NT2/D1 (cell line): ENCODE measurements at regions not wholly inside any gene's neighbourhood (a gene's known extent, or its start where the extent isn't known, plus 50 kb on each side); places are given as distances from the start of the nearest gene placed in this dataset.
"Not testable (repeated sequence)": the region's sequence is repeated elsewhere in the genome, so short reads cannot be mapped to it uniquely, and the experiment has no call there.

Experiments
- DNase-seq: peaks from one replicate; pipeline ENCODE4 v3.0.0-alpha.2; 2011; ENCODE audit warnings: low read depth, low spot score
- H3K27me3 ChIP-seq: 2 replicates; pipeline ENCODE4 v1.6.0; 2011; ENCODE audit warnings: mild to moderate bottlenecking; ENCODE audit not compliant: insufficient read length, insufficient read depth
- H3K36me3 ChIP-seq: 2 replicates; pipeline ENCODE4 v1.6.1; 2011; ENCODE audit warnings: mild to moderate bottlenecking, low read length, mixed read lengths; ENCODE audit not compliant: insufficient read depth, insufficient read length
- H3K4me1 ChIP-seq: 2 replicates; pipeline ENCODE4 v1.5.1; 2011; ENCODE audit not compliant: insufficient read depth, insufficient read length
- H3K4me3 ChIP-seq: 2 replicates; pipeline ENCODE4 v1.5.1; 2011; ENCODE audit warnings: low read depth; ENCODE audit not compliant: insufficient read length
- H3K9ac ChIP-seq: 2 replicates; pipeline ENCODE4 v1.6.0; 2011; ENCODE audit warnings: low read depth; ENCODE audit not compliant: insufficient read length
- H3K9me3 ChIP-seq: 2 replicates; pipeline ENCODE4 v1.5.1; 2011; ENCODE audit warnings: mild to moderate bottlenecking, low read length; ENCODE audit not compliant: insufficient read depth
- SUZ12 ChIP-seq: IDR thresholded peaks from 2 replicates; pipeline ENCODE4 v1.6.1; 2011; ENCODE audit not compliant: insufficient read length, insufficient read depth; ENCODE audit errors: extremely low read depth
- YY1 ChIP-seq: IDR thresholded peaks from 2 replicates; pipeline ENCODE4 v1.6.1; 2011; ENCODE audit not compliant: insufficient read length, insufficient read depth
- ZNF274 ChIP-seq: IDR thresholded peaks from 2 replicates; pipeline ENCODE4 v1.6.1; 2011; ENCODE audit warnings: mild to moderate bottlenecking, low read depth, low read length

- no peaks in the 10 kb centered on the region for H3K4me1 ChIP-seq
- no peak for DNase-seq
- no peak for TF ChIP-seq YY1
- TF ChIP-seq ZNF274: no peak
- TF ChIP-seq SUZ12: no peak
- no peaks in the 10 kb centered on the region for H3K9me3 ChIP-seq
- H3K36me3 ChIP-seq: no peaks in the 10 kb centered on the region
- no peak overlapping the region for H3K4me3 ChIP-seq
- H3K27me3 ChIP-seq: no peaks in the 10 kb centered on the region
- H3K9ac ChIP-seq: no peak overlapping the region
These were observed 362.8 kb upstream of the RPS23 start for GRCh38 chr5:82640916-82641315.

- Histone ChIP-seq H3K4me3 (no peak overlapping the region), H3K36me3 (no peaks in the 10 kb centered on the region), H3K9me3 (no peaks in the 10 kb centered on the region), H3K4me1 (no peaks in the 10 kb centered on the region), H3K9ac (no peak overlapping the region), H3K27me3 (no peaks in the 10 kb centered on the region)
- TF ChIP-seq SUZ12 (no peak), ZNF274 (no peak), YY1 (no peak)
- no peak for DNase-seq
These were observed 361.4 kb upstream of the RPS23 start for GRCh38 chr5:82639393-82640144.

- Histone ChIP-seq H3K27me3 (no peaks in the 10 kb centered on the region), H3K4me3 (no peak overlapping the region), H3K9ac (no peak overlapping the region), H3K36me3 (no peaks in the 10 kb centered on the region), H3K9me3 (no peaks in the 10 kb centered on the region), H3K4me1 (no peaks in the 10 kb centered on the region)
- TF ChIP-seq YY1 (no peak), SUZ12 (no peak), ZNF274 (no peak)
- no peak for DNase-seq
These were observed 358.4 kb upstream of the RPS23 start for GRCh38 chr5:82636591-82636990.

GRCh38 chr5:82635561-82636288 is 357.6 kb upstream of the RPS23 start:
- Histone ChIP-seq H3K4me3 (no peak overlapping the region), H3K27me3 (no peaks in the 10 kb centered on the region), H3K4me1 (no peaks in the 10 kb centered on the region), H3K36me3 (no peaks in the 10 kb centered on the region), H3K9me3 (no peaks in the 10 kb centered on the region), H3K9ac (no peak overlapping the region)
- TF ChIP-seq SUZ12 (no peak), ZNF274 (no peak), YY1 (no peak)
- no peak for DNase-seq

GRCh38 chr5:82628364-82628910 is 350.3 kb upstream of the RPS23 start:
- Histone ChIP-seq H3K9me3 (no peaks in the 10 kb centered on the region; the same call in 1 of the 2 replicates), H3K9ac (no peak overlapping the region), H3K4me3 (no peak overlapping the region), H3K4me1 (no peaks in the 10 kb centered on the region), H3K27me3 (no peaks in the 10 kb centered on the region), H3K36me3 (no peaks in the 10 kb centered on the region)
- TF ChIP-seq YY1 (no peak), ZNF274 (no peak), SUZ12 (no peak)
- no peak for DNase-seq

GRCh38 chr5:82626905-82627591 is 348.9 kb upstream of the RPS23 start:
- not testable (repeated sequence) for H3K36me3 ChIP-seq

GRCh38 chr5:82626012-82626411 is 347.9 kb upstream of the RPS23 start:
- H3K4me3 ChIP-seq, H3K9me3 ChIP-seq, DNase-seq, H3K9ac ChIP-seq, H3K36me3 ChIP-seq, H3K4me1 ChIP-seq, H3K27me3 ChIP-seq: not testable (repeated sequence)

More at GRCh38 chr5:82626905-82627591, 348.9 kb upstream of the RPS23 start:
- not testable (repeated sequence) for H3K9me3 ChIP-seq, H3K9ac ChIP-seq, H3K4me1 ChIP-seq, H3K4me3 ChIP-seq, DNase-seq, H3K27me3 ChIP-seq
